GM18502 (cell line): ENCODE measurements at regions not wholly inside any gene's neighbourhood (a gene's known extent, or its start where the extent isn't known, plus 50 kb on each side); places are given as distances from the start of the nearest gene placed in this dataset.
"Not testable (repeated sequence)": the region's sequence is repeated elsewhere in the genome, so short reads cannot be mapped to it uniquely, and the experiment has no call there.

Experiments used
- ATAC-seq: cut with Tn5 transposase; IDR thresholded peaks from one replicate; pipeline ENCODE4 v1.9.1; 2021; ENCODE audit warnings: mild to moderate bottlenecking; ENCODE audit not compliant: unreplicated experiment, poor library complexity

GRCh38 chr14:21833836-21834235, 160.2 kb upstream of the OR4E1 start:
- ATAC-seq: no peak

DNA sequence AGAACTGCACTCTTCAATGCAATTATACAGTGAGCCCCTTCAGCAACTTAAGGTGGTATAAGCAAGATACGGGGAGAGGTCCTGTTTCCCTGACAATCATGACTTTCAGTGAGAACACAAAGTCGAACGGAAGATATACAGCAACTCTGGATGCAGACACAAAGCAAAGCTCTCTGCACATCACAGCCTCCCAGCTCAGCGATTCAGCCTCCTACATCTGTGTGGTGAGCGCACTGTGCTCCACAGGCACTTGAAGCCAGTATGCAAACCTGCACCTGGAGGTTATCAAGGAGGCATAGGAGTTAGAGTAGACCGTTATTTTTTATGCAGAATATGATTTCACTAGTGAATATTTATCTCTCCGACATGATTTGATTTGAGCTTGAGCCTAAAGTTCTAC, 152.2 kb upstream of the OR4E1 start:
- no peak for ATAC-seq

DNA sequence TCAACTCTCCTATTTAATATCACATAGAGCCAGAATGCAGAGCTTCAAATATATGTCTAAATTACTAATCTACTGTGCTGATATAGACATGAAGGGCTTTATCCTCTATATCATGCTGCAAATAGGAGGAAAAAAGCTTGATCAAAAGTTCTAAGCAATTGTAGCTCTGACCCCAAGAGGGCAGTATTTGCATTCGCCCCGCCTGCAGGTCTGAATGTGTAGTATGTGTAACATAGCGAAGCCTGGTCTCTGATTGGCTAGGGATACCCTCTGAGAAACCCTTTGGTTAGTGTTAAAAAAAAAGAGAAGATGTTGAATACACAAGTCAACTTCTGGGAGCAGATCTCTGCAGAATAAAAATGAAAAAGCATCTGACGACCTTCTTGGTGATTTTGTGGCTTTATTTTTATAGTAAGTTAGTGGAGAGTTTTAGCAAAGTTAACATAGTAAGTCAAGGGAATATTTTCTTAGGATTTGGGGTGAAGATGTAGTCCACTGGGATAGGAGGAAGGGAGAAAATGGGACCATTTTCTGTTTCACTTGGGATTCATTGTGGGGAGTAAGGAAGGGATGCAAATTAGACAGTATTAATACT, 151.6 kb upstream of the OR4E1 start:
- ATAC-seq: peak; percentile 60

DNA sequence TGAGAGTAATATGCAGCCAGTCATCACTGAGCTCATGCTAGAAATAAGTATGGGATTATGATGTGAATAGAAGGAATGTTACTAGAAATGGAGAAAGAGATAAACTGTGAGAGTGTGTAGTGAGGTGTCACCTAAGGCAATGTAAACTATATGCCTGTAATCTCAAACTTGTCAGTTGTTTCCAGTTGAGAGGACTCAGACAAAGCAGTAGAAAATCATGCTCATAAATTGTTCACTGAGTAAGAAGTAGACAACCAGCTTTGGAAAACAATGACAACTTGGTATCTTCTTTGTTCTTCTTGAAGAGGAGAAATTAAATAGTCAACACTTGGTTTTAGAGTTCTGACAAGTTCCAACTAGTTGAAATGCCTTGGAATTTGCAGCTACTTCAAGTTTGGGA, 148.5 kb upstream of the OR4E1 start:
- ATAC-seq: no peak

- no peak for ATAC-seq
Measured at GRCh38 chr14:21820631-21821030, 147.0 kb upstream of the OR4E1 start.

- not testable (repeated sequence) for ATAC-seq
Measured at GRCh38 chr14:21819891-21820290, 146.3 kb upstream of the OR4E1 start.

- ATAC-seq: not testable (repeated sequence)
Measured at GRCh38 chr14:21817010-21817409, 143.4 kb upstream of the OR4E1 start.

DNA sequence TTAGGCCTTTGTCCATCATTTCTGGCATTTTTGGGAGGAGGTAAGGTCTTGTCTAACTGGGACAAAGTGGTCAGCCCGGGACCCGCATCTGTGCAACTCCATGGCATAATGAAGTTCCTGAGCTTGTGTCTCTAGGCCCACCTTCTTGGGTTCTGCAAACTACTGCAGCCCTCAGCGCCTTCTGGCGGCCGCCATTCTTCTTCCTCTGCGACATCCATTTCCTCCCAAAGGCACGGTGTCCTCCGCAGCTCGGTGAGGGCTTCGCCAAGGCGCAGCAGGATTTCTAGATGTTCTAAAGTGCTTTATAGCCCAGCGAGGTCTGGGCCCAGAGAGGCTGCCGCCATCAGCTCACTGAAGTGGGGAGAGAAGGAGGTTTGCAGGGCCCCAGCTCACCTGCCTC, 134.4 kb upstream of the OR4E1 start:
- no peak for ATAC-seq

DNA sequence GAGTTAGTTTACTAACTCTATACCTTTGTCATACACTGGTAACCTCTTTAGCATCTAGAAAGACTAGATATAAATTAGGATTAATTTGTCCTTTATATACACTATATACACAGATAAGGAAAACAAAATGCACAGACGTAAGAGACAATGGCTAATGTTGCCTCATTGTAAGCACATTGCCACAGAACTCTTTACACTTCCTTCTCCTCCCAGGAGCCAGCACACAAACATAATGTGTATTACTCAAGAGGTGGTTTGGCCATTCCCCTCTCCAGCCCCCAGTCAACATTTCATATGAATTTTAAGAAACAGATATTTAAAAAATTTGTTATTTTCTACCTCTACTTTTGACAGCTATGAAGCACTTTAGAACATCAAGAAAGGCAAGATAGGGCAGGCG, 131.4 kb upstream of the OR4E1 start:
- ATAC-seq: no peak

- ATAC-seq: no peak
Measured at GRCh38 chr14:21802441-21802840, 128.8 kb upstream of the OR4E1 start.

- ATAC-seq: no peak
Measured at GRCh38 chr14:21796916-21797315, 123.3 kb upstream of the OR4E1 start.

DNA sequence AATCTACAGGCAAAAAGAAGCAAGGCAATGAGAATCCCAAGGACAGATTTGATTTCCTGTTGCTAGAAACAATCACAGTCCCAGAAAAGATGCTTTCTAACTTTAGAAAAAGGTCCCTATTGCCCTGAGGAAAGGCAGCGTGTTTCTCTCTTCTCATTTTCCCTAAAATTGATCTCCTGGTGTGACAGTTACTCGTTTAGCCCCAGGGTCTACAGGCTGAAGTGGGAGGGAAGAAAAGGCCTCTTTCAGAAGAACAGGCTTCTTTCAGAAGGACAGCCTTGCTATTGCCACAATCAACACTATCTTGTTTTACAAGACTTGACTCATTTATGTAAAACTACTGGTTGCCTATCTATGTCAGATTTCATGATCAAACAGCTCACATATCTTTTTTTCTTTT, 121.8 kb upstream of the OR4E1 start:
- ATAC-seq: no peak

- ATAC-seq: no peak
Measured at GRCh38 chr14:21791749-21792148, 118.1 kb upstream of the OR4E1 start.

DNA sequence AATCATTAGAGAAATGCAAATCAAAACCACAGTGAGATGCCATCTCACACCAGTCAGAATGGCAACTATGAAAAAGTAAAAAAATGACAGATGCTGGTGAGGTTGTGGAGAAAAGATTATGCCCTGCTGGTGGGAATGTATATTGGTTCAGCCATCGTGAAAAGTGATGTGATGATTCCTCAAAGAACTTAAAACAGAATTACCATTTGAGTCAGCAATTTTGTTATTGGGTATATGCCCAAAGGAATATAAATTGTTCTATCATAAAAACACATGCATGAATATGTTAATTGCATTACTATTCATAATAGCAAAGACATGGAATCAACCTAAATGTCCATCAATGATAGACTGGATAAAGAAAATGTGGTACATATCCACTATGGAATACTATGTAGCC, 115.1 kb upstream of the OR4E1 start:
- not testable (repeated sequence) for ATAC-seq

- ATAC-seq: not testable (repeated sequence)
Measured at GRCh38 chr14:21787242-21787641, 113.6 kb upstream of the OR4E1 start.

GRCh38 chr14:21781543-21781942, 107.9 kb upstream of the OR4E1 start:
- ATAC-seq: no peak

GRCh38 chr14:21780429-21781084, 106.9 kb upstream of the OR4E1 start:
- no peak for ATAC-seq

GRCh38 chr14:21771671-21772070, 98.1 kb upstream of the OR4E1 start:
- no peak for ATAC-seq

- no peak for ATAC-seq
Measured at GRCh38 chr14:21768875-21769257, 95.2 kb upstream of the OR4E1 start.

DNA sequence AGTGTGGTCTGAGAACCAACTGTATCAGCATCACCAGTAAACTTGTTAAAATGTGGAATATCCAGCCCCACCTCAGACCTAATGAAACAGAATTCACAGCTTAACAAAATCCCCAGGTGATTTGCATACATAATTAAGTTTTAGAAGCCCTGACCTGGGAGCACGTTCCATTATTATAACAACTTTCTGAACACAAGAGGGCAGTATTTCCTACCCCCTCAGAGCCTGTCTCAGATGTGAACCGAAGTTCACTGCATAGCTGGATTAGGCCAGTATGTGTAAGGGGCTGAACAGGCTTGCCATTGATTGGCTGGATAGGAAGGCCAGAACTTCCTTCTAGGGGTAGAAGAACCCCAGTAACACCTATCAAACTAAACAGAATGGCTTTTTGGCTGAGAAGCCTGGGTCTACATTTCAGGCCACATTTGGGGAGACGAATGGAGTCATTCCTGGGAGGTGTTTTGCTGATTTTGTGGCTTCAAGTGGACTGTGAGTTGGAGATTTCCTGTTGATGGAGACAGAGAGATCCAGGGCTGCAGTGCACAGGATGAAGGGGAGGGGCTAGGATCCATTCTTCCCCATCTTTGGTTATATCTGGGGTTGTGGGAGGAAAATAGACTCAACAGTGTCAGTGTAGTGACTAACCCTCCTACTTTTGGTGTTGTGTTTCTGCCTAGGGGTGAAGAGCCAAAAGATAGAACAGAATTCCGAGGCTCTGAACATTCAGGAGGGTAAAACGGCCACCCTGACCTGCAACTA, 94.7 kb upstream of the OR4E1 start:
- peak; percentile 56 for ATAC-seq

- not testable (repeated sequence) for ATAC-seq
Measured at GRCh38 chr14:21760360-21760759, 86.7 kb upstream of the OR4E1 start.
